NCI-H2171 treated with DMSO at 0.1 percent for 48 hours (cell line): ENCODE measurements at regions not wholly inside any gene's neighbourhood (a gene's known extent, or its start where the extent isn't known, plus 50 kb on each side); places are given as distances from the start of the nearest gene placed in this dataset.

ENCODE experiments used
- DNase-seq: peaks from one replicate; lab custom pipeline; 2025; lab: John Stamatoyannopoulos, UW

DNA sequence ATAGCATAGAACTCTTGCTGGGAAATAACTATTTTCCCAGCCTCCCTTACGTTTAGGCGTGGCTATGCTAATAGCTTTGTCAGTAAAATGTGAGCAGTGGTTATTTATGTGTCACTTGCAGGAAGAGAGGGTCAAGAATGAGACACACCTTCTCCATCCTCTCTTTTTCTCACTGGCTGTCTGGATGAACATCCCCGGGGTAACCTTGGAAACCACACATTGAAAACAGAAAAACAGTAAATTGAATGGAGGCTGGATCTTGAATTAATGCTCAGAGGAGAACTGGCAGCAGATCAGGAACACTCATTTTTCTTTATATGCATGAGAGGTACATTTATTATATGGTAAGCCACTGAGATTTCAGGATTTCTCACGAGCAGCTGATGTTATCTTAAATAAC is 127.6 kb downstream of the DNAJB9 start:
- DNase-seq = no peak

- DNase-seq = no peak
Measured at GRCh38 chr7:108711611-108712010, 141.9 kb downstream of the DNAJB9 start.

DNA sequence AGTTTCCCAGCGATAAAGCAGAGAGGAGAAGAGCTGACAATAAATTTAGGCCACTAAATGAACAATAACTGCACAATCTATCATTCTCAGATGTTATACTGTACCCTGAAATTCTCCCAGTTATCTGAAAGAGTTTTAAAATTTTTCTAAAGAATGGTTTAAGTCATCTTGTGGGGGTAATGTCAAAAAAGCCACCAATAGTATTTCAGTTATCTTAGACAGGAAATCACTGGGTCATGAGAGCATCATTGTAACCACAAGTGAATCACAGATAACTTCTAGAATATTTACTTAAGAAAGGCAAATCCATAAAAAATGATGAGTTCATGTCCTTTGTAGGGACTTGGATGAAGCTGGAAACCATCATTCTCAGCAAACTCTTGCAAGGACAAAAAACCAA is 147.1 kb downstream of the DNAJB9 start:
- DNase-seq = no peak

- DNase-seq = no peak
Measured at GRCh38 chr7:108717781-108718180, 148.1 kb downstream of the DNAJB9 start.

- DNase-seq = no peak
Measured at GRCh38 chr7:108719631-108720030, 150.0 kb downstream of the DNAJB9 start.

DNA sequence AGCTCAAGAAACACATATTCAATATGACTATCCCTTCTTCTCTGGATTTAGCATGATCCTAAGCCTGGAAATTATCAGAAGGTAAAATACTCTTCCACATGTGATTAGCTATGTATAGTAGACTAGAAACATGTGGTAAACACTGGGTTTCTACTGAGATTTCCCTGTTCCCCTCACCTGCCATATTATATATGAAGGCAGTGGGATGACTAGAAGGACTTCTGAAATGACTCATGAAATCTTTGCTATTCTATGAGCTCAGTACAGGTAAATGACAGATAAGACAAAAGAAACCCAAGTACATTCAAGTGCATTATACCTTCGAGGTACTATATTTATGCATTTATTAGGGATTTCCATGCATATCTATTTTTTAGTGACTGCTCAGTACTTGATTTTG is 152.9 kb downstream of the DNAJB9 start:
- no peak for DNase-seq

DNA sequence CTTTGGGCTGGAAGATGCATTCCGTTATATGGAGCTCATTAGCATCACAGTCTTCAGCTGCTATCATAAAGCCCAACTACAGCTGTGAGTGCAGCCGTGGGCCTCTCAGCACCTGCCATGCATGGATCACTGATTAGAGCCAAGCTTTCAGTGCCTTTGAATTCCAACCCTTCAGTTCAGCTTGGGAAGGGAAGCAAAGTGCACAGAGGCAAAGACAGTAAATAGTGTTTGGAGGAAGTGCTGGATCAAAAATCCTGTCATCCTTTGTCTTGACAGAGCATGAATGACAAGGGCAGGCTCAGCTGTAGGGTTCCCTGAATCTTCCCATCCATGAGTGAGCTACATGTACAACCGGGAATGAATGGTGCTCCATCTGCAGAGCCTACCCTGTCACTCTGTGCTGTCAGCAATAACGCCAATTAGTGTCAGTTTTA is 153.7 kb downstream of the DNAJB9 start:
- DNase-seq = no peak

DNA sequence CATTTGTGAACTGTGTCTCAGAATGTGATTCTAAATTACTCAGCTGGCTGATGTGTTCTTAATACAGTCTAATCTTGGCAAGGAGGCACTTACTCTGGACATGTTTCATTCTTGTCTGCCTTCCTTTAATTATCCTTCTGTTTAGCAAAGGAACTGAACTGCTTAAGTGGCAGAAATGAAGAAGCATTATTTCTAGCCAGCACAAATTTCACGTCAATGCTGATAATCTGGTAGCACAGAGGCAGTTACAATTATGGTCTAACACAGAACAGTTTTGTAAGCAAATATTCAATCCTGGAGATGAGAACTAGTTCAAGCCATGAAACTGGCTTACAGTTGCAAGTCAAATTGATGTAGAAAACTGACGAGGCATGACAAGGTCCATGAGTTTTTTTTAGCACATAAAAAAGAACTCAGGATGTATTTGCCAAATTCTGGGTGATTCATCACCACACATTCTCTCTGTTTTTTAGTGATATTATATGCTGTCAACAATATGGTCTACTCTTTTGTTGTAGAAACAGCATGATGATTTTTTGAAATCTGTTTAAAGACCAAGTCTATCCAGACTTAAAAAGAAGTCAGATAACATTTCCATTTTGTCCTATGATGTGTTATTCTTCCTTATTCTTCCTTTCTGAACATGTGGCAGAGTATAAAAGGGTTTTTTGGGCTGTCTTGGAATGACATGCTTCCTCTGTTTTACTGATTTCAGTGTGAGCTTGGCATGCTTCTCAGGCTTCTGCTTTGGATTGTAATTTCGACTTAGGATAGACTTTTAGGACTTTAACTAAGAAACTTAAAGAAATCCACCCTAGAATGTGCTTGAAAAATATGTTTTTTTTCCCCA is 154.8 kb downstream of the DNAJB9 start:
- no peak for DNase-seq

DNA sequence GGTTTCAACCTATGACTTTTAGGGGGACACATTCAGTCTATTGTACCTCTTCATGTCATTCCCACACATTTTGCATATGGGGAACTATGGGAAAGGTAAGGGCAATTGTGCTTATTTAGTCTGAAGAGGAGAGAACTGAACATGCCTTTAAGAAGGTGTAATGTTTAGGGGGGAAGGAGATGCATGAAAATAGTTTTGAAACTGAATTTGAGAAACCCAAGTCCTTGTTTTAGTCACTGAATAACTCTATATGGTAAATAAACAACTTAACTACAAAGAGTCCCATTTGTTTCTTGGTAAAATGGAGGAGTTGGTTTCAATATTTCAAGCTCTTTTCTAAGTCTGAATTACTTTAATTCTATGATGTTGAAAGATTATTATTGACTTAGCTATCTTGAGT is 166.1 kb downstream of the DNAJB9 start:
- no peak for DNase-seq

GRCh38 chr7:108736221-108736891 is 166.7 kb downstream of the DNAJB9 start:
- DNase-seq = no peak

- no peak for DNase-seq
Measured at GRCh38 chr7:108770981-108771745, 201.5 kb downstream of the DNAJB9 start.

GRCh38 chr7:108771853-108772252 is 202.2 kb downstream of the DNAJB9 start:
- DNase-seq = no peak

GRCh38 chr7:108777966-108778365 is 208.3 kb downstream of the DNAJB9 start:
- DNase-seq = no peak

DNA sequence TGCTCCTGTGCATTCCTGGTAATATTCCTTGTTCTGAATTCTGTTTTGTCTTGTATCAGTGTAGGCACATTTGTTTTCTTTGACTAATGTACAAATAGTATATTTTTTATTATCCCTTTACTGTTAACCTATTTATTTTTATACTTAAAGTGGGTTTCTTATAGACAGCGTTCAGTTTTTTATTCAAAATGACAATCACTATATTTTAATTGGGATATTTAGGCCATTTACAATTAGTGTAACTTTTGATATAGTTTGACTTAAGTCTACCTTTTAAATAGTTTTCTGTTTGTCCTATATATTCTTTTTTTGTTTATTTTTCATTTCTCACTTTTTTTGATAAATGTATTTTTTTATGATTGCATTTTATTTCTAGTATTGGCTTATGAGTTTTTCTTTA is 219.8 kb downstream of the DNAJB9 start:
- no peak for DNase-seq

DNA sequence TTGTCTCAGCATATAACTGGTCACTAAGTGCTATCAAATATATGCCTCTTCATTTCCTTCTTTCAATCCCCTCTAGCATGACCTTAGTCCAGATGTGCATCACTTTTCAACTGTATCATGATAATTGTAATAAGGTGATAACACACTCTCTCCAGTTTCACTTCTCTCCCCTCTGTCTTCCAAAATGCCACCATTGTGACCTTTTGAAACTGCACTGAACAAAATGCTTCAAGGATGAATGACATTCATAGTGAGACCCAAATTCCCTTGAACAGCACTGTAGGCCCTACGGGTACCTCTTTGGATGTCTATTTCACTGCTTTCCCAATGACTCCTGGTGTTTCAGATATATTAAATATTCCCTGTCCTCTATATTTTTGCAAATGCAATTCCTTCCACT is 224.8 kb downstream of the DNAJB9 start:
- no peak for DNase-seq

- DNase-seq = no peak
Measured at GRCh38 chr7:108802650-108803049, 233.0 kb downstream of the DNAJB9 start.

DNA sequence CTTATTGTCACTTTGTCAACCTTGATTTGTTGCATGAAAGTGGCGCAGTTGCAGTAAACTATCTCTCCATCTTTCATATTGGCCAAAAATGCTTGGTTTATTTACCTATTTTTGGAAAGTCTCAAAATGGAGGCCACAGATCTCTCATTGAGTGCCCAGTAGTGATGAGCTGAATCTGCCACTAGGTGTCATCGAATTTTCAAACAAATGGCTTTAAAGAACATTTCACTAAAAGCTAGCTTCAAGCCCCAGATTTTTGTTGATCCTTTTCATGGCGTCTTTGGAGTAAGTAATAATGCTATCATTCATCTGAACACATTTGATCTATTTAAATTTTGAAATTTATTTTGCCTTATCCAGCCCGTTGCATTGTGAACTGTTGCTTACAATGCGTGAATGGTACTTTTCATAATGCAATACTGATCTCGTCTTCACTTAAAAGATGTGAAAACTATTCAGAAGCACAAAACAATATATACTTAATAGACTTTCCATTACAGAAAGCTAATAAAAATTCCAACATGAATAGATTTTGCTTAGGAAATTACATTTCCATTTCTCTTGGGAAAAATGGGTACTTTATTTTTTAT is 236.2 kb downstream of the DNAJB9 start:
- peak; percentile 26 for DNase-seq

- no peak for DNase-seq
Measured at GRCh38 chr7:108808549-108809266, 239.0 kb downstream of the DNAJB9 start.

DNA sequence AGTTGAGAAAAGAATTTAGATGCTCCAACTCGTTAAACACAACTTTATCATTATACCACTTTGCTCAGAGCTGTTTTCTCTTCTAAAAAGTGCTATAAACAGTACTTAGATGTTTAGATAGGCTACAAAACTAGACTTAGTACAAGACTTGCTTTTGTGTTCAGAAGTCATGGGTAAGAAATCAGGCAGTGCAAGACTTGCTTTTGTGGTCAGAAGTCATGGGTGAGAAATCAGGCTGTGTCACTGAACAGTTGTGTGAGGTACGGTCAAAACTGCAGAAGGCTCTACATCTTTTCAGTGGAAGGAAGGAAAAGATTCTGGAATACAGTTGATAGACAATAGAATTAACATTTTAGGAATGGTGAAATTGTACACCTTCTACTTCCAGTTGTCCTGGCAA is 239.7 kb downstream of the DNAJB9 start:
- DNase-seq = no peak

- DNase-seq = no peak
Measured at GRCh38 chr7:108810756-108811385, 241.2 kb downstream of the DNAJB9 start.
